HEK293 (cell line): ENCODE measurements at regions not wholly inside any gene's neighbourhood (a gene's known extent, or its start where the extent isn't known, plus 50 kb on each side); places are given as distances from the start of the nearest gene placed in this dataset.
"Not testable (repeated sequence)": the region's sequence is repeated elsewhere in the genome, so short reads cannot be mapped to it uniquely, and the experiment has no call there.

Experiments
- CTCF ChIP-seq: fragments of 450-650 bp; formaldehyde crosslinking; IDR thresholded peaks from 2 replicates; pipeline ENCODE4 v1.5.1; 2016; ENCODE audit warnings: missing biosample characterization, missing genetic modification characterization
- PBX3 ChIP-seq: sonication (generic); formaldehyde crosslinking; IDR thresholded peaks from 2 replicates; pipeline ENCODE4 v1.8.1; 2022; ENCODE audit warnings: mild to moderate bottlenecking, moderate library complexity, missing genetic modification reagents
- YY1 ChIP-seq: fragments of 450-650 bp; formaldehyde crosslinking; IDR thresholded peaks from 2 replicates; pipeline ENCODE4 v1.5.1; 2018; ENCODE audit warnings: missing biosample characterization, missing genetic modification characterization
- ZNF274 ChIP-seq, 2 experiments: fragments of 200-500 bp in 1 of 2; fragments of 450-650 bp in 1 of 2; sonication (Bioruptor generic) in 1 of 2; formaldehyde crosslinking in 1 of 2; IDR thresholded peaks; 2 replicates each; pipeline versions ENCODE4 v1.5.1 to v1.6.1; 2014 to 2016; ENCODE audit warnings: borderline replicate concordance in 1 of 2, inconsistent platforms in 1 of 2, low read length in 1 of 2, missing biosample characterization in 1 of 2, missing genetic modification characterization in 1 of 2
- ZNF449 ChIP-seq: fragments of 450-650 bp; formaldehyde crosslinking; IDR thresholded peaks from 2 replicates; pipeline ENCODE4 v1.5.1; 2017; ENCODE audit warnings: missing biosample characterization, mild to moderate bottlenecking, missing genetic modification characterization, moderate library complexity
- ZSCAN23 ChIP-seq: fragments of 450-650 bp; formaldehyde crosslinking; IDR thresholded peaks from 2 replicates; pipeline ENCODE4 v1.5.1; 2016; ENCODE audit warnings: missing biosample characterization, missing genetic modification characterization

GRCh38 chrX:1105031-1105430, 107.4 kb downstream of the CRLF2 start:
- TF ChIP-seq CTCF (tag by site-specific recombination); YY1; PBX3 (CRISPR knock-in tag); ZSCAN23 (tag by site-specific recombination); ZNF449 (tag by site-specific recombination); ZNF274 (IDR thresholded peaks at IDR 0.05; ENCODE audit: low read length); ZNF274 (tag by site-specific recombination; IDR thresholded peaks at IDR 0.05; ENCODE audit: borderline replicate concordance): not testable (repeated sequence)
